NCI-H524 (cell line): ENCODE measurements at regions not wholly inside any gene's neighbourhood (a gene's known extent, or its start where the extent isn't known, plus 50 kb on each side); places are given as distances from the start of the nearest gene placed in this dataset.
"Not testable (repeated sequence)": the region's sequence is repeated elsewhere in the genome, so short reads cannot be mapped to it uniquely, and the experiment has no call there.

Experiments used
- DNase-seq, 2 experiments: peaks; one replicate each; lab custom pipeline; 2025; lab: John Stamatoyannopoulos, UW

DNA sequence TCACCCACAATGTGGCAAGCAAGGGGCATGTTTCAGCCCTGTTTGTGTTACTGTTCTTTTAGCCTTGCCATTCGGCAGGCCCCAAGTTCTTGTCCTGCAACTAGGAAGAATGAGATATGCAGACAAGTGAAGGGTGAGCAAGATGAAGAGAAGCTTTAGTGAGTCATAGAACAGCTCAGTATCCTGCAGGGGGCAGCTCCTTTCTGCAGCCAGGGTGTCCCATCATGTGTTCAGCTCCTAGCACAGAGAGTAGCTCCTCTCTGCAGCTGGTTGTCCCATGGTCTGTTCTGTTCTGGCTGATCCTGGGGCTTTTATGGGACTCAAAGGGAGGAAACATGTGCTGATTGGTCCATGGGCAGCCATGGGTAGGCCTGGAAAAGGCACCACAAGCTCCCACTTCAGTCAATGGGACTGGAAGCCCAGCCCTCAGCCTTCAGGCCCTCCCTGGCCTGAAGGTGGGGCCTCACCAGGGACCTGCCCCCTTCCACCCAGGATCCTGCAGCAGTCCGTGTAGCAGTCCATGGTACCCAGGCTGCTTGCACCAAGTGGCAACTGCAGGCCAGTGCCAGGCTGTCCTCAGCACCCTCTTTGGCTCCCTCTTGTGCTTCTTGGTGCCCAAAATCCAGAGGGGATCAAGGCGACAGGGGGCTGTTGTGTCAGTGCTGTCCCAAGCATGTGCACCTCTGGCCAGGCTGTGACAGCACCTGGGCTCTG is 326.4 kb downstream of the NR4A2 start:
- DNase-seq: no peak

DNA sequence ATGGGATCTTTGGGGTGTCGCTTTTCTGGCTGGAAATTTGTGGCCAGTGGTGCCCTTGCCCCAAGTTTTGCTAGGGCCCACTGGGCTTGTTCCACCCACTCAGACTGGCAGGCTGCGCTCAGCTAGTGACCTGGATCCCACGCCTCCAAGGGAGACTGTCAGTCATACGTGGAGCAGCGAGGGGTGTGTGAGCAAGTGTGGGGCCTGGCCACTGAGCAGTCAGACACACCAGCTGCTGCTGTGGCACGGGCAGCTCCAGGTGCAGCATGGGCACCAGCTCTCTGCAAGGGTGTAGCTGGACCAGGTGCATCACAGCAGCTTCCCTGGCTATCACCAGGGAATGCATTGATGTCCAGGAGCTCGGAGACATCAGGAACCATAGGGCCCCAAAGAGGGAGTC is 327.0 kb downstream of the NR4A2 start:
- DNase-seq: no peak

DNA sequence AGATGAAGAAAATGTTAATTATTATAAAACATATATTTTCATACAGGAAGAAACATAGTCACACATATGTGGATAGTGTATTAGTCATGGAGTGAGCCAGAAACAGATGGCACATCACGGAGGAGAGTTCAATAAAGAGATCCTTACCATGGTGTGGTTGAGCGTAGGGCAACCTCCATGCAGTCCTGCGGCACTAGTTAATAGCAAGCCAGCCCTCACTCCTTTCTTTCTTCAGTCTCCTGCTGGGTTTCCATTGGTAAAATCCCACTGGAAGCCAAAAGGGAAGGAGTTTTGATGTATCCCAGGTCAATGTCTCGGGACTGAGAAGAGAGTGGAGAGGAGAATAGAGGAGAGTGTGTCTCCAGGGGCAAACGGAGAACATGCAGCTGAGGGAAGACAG is 328.1 kb downstream of the NR4A2 start:
- peak in 1 of 2 experiments; percentile 8 for DNase-seq

DNA sequence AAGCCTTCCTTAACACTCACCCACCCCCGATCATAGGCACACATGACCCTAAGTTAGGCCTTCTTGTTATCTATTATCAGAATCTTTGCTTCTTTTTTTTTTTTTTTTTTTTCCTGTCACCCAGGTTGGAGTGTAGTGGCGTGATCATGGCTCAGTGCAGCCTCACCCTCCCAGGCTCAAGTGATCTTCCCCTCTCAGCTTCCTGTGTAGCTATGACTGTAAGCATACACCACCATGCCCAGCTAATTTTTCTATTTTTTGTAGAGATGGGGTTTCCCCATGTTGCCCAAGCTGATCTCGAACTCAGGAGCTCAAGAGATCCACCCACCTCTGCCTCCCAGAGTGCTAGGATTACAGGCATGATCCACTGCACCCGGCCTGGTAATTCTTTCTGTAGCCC is 328.7 kb downstream of the NR4A2 start:
- DNase-seq: no peak

DNA sequence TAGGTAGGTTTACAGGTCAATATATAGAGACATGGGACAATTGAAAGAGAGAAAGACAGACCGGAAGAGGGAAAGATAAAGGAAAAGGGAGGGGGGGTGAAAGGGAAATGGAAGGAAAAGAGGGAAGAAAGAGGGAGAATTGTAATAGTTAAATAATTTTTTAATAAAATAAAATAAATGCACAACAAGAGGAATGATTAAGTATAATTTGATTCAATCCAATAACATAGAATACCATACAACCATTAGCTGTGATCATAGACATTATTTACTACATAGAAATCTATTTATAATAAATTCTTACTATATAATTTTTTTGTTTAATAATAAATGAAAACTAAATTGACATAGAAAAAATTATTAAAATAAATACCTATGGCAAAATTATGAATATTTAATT is 330.7 kb downstream of the NR4A2 start:
- no peak for DNase-seq

DNA sequence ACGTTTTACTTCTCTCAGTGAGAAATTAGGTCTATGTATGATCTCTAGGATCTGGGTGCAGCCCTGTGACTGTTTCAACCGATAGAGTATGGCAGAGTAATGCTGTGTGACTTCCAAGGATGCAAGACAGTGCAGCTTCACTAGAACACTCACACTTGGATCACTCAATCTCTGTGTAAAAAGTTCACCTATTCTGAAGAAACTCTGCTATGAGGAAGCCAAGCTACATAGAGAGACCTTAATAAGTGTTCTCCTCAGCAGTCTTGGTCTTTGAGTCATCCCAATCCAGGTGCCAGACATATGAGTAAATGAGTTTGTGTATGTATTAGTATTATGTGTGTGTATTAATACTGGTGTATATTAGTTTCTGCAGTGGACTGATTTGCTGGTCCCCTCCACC is 335.0 kb downstream of the NR4A2 start:
- no peak for DNase-seq

DNA sequence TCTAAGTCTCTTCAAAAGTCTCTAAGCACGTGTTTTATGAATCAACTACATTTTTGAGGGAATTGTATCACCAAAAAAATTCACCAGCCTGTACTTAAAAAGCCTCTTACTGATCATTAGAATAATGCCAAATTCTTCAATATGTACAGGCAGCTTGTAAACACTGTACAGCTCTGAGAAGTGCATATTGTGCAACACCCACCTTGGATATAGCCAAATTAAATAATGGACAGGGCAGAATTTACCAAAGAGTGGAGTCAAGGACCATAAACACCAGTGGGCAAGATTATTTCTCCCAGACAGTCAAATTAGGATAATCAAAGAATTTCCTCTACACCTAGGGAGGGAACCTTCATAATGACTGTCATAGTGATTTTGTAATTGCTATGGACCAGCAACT is 338.2 kb downstream of the NR4A2 start:
- no peak for DNase-seq

DNA sequence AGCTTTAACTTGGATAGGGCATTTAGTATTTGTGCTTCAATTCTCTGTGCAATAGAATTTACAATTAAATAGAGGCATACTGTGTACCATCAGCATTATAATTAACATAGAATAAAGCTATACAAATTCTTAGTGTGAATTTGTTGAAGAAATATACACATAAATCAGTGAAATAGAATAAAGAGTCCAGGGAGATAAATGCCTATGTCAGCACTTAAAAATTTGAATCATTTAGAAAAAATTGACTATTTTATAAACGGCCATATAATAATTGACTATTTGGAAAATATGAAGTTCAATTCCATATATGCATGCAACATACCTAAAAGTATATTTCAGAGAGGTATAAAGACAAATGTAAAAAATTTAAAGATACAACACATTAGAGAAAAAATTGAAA is 348.7 kb downstream of the NR4A2 start:
- DNase-seq: no peak

DNA sequence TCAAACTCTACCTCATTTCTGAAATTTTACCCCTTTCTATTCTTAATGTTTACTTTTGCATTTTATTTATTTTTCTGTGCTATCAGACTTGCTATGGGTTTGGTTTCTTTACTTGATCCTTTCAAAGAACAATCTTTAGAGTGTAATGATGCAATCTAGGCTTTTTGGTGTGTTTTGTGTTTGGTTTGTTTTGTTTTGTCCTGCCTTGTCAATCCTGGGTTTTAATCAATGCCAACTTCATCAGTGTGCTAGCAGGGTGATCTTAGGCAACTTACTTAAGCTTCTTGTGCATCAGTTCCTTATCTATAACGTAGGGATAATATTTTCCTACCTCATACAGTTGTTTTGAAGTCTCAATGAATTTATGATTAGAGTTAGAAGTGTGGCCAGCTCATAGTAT is 350.4 kb downstream of the NR4A2 start:
- no peak for DNase-seq

DNA sequence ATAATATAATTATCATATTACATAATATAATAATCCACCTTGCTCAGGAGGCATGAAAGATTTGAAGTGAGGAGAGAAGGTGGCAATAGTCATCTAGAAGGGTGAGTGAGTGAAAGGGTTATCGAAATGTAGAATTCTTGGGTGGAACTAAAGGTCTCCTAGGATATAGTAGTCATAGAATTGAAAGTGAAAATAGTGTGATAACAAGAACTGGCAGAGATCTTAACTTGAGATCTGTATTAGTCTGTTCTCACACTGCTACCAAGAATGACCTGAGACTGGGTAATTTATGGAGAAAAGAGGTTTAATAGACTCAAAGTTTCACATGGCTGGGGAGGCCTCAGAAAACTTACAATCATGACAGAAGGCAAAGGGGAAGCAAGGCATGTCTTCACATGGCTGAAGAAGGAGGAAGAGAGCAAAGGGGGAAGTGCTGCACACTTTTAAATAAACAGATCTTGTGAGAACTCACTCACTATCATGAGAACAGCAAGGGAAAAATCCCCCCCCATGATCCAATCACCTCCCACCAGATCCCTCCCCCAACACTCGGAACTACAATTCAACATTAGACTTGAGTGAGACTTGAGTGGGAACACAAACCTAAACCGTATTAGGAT is 351.5 kb downstream of the NR4A2 start:
- DNase-seq: no peak

DNA sequence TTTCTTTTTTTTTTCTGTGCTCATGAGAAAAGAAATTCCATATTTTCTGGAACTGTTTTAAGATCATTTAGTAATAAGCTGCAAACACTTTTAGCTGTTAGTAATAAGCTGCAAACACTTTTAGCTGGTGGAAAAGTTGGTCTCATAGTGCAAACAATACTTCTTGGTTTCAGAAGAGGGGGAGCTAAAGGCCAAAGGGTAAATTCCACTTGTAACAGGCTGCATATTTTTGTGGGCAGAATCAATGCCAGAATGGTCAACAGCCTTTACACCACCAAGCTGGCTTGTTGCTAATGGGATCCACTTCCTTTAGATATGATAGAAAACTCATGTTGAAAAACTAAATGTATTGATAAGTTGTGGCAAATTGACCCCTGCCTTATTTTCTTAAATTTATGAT is 356.8 kb downstream of the NR4A2 start:
- no peak for DNase-seq

DNA sequence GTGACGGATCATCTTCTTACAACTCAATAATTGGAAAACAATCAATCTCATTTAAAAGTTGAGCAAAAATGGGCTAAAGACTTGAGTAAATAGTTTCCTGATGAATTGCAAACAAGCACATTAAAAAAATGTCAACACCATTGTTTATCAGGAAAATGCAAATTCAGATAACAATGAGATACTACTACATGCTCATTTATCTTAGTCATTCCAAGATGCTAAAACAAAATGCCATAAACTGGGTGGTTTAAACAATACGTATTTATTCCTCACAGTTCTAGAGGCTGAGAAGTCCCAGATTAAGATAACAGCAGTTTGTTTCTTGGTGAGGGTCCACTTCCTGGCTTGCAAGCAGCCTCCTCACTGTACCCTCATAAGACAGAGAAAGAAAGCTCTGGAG is 359.6 kb downstream of the NR4A2 start:
- DNase-seq: no peak

DNA sequence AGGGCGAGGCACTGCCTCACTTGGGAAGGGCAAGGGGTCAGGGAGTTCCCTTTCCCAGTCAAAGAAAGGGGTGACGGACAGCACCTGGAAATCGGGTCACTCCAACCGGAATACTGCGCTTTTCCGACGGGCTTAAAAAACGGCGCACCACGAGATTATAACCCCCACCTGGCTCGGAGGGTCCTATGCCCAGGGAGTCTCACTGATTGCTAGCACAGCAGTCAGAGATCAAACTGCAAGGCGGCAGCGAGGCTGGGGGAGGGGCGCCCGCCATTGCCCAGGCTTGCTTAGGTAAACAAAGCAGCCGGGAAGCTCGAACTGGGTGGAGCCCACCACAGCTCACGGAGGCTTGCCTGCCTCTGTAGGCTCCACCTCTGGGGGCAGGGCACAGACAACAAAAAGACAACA is 366.5 kb downstream of the NR4A2 start:
- not testable (repeated sequence) for DNase-seq

DNA sequence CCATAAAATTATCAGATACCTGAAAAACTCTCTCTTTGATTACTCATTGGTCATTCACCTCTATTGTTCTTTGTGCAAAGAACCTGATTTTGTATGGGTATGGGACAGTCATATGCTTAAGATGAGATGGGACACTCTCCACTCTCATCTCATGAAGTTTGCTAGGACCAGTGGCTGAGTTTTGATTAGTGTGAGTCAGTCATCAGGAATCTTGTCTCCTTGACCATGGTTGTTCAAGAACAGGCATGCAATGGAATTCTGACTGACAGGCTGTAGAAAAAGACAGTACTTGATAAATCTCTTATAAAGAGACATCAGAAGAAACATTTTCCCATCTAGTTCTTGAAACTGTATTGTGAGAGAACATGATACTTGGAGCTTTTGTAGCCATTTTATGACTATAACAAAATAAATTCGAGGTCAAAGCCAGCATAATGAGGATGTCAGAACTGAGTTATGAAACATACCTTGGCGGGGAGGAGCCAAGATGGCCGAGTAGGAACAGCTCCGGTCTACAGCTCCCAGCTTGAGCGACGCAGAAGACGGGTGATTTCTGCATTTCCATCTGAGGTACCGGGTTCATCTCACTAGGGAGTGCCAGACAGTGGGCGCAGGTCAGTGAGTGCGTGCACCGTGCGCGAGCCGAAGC is 367.0 kb downstream of the NR4A2 start:
- no peak for DNase-seq

DNA sequence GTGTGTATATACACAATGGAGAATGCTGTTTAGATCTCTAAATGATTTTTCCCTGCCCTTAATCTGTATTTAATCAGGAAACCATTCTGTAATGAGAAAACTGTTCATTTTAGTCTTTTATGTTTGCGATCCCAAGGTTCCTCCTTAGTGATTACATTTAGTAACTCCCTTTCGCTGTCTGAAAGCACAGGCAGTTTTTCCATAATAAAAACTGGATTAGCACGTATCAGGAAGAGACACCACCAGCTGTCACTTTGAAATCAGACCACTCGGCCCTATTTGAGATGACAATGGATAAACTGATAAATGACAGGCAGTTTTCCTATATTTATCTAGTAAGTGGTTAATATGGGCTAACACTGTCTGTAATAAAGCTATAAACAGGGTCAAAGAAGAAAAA is 370.9 kb downstream of the NR4A2 start:
- peak; percentile 10 to 76 for DNase-seq

DNA sequence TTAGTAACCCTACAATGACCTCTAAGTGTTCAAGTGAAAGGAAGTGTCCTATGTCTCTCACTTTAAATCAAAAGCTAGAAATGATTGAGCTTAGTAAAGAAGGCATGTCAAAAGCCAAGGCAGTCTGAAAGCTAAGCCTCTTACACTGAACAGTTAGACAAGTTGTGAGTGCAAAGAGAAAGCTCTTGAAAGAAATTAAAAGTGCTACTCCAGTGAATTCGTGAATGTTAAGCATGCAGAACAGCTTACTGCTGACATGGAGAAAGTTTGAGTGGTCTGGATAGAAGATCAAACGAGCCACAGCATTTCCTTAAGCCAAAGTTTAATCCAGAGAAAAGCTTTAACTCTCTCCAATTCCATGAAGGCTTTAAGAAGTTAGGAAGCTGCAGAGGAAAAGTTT is 373.7 kb downstream of the NR4A2 start:
- DNase-seq: peak in 1 of 2 experiments; percentile 3

DNA sequence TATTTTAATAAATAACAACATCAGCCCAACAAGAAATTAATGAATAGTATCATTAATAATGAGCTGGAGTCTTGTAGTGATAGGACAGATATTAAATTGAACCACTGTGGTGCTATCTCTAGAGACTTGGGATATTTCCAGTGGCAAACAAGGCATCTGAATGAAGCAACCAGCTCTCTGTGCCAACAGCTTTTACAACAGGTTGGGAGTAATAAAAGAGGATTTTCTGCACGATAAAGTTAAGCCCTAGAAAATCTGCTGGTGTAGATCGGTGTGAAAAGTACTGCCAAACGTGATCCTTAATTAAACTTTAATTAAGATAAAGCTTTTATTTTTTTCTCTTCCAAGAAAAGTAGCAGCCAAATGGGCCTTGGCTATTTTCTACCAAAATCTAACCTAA is 385.5 kb downstream of the NR4A2 start:
- DNase-seq: peak; percentile 48 to 84

DNA sequence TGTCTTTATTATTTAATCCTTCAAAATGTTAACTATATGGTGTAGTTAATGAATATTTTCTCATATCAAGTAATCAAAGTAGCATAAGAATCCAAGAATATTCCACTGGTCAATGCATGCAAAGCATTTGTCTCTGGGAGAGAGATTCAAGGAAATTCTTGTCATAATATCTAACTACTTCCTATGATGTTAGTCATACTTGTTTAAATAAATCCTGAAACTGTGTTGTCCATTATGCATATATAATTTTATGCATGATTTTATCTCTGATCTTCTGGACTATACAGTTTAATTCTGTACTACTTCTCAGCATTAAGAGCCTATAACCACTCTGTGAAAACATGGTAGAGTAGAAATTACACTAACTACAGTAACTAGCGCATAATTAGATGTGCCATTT is 388.3 kb downstream of the NR4A2 start:
- no peak for DNase-seq

DNA sequence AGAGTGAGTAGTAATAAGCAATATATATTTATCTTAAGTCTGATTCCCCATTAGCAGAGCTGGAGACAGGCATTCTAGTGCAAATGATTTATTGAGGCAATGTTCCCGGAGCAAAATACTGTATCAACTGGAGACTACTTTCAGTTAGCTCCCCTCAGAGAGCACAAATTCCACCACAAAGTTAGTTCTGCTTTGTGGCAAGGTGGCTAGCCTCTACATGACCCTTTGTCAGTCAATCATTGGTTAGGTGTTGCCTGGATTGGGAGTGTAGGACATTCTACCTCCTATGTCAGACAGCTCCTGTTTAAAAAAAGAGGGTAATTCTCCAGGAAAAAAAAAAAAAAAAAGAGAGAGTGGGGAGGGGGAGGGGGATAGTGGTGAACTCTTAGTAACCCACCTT is 402.2 kb downstream of the NR4A2 start:
- DNase-seq: no peak

DNA sequence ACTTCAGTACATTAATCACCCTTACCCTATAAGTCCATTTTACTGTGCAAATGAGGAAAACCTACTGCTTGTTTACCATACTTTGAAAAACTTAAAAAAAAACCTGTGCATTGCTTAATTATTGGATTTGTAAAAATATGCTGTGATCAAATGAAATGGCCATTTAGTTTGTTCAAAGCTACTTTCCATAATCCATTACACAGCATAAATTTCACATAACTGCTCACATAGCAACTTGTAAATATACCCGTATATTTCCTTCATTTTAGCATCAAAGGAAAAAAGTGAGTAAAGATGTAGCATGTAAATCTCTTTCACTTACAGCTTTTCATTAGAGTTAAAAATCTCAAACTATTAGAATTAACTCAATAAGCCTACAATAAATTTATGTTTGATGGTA is 415.1 kb downstream of the NR4A2 start:
- DNase-seq: no peak

DNA sequence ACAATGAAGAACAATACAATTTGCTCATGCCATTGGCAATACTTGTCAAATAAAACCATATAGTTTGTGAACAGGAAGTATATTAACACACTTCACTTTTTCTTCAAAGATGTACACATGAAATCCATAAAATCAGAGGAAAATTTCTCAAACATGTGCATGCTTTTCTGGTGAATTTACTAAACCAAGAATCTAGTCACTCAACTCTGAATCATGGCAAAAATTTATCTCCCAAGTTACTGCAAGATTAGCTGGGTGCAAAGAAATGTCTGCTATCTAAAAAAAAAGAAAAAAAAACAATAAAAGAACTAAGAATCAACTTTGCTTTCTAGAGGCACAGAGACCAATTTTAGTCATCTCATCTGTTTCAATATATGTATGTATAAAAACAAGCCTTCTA is 419.2 kb downstream of the NR4A2 start:
- DNase-seq: no peak

DNA sequence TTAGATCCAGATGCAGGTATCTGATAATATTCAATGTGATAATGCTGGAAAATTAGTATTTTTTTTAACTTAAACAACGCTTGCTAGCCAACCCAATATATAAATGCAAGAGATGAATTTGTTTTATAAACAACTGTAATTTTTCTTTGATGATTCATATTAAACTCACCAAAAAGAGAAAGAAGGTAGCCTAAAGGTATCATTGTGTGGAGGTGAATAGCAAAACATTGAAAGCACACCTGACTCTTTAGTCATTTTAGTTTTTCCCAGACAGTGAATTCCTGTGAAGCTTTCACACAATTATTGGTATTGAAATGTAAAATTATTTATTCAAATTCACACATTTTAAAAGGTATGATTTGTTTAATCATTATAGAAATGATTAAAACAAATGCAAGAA is 424.0 kb downstream of the NR4A2 start:
- DNase-seq: no peak

DNA sequence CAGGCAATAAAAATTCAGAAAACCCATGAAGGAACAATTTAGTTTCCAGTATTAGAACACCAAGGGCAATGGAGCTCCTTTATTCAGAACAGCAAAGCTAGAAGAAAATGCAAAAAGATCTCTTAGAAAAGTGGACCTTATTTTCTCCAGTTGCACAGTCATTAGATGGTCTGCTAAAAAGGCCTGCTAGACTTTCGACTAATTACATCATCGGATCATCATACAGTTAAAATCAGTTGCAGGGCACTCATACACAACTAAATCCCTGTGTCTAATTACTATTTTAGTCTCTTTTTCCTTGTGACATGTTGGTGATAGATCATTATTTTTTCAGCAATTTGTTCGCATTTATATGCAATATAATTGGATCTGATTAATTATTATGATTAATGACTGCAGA is 425.3 kb downstream of the NR4A2 start:
- no peak for DNase-seq

DNA sequence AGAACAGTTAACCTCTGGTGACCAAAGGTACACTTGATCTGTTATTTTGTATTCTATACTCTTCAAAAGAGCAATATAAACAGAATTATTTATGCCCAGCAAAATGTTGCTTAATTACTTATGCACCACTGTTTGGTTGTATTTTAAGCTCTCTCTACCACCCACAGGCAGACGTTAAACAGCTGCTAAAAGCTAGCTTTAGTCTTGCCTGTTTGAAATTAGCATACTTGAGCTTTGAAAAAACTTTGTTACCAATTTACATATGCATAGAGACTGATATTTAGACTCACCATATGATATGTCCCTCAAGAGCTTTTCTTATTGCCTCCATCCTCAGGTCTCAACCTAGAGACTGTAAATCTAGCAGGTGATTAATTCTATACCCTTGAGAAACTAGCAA is 426.9 kb downstream of the NR4A2 start:
- no peak for DNase-seq
